HG03521 (cell line): ENCODE measurements at regions not wholly inside any gene's neighbourhood (a gene's known extent, or its start where the extent isn't known, plus 50 kb on each side); places are given as distances from the start of the nearest gene placed in this dataset.
"Not testable (repeated sequence)": the region's sequence is repeated elsewhere in the genome, so short reads cannot be mapped to it uniquely, and the experiment has no call there.

Source experiments
- ATAC-seq: cut with Tn5 transposase; IDR thresholded peaks from one replicate; pipeline ENCODE4 v1.9.1; 2021; ENCODE audit warnings: mild to moderate bottlenecking, moderate library complexity; ENCODE audit not compliant: unreplicated experiment

GRCh38 chrX:122625821-122626220, 558.3 kb upstream of the GRIA3 start:
- ATAC-seq: no peak

GRCh38 chrX:122626871-122627270, 557.2 kb upstream of the GRIA3 start:
- no peak for ATAC-seq

GRCh38 chrX:122641136-122641535, 542.9 kb upstream of the GRIA3 start:
- no peak for ATAC-seq

GRCh38 chrX:122641826-122642225, 542.3 kb upstream of the GRIA3 start:
- no peak for ATAC-seq

- ATAC-seq: not testable (repeated sequence)
These were observed 528.8 kb upstream of the GRIA3 start for GRCh38 chrX:122655256-122655655.

- no peak for ATAC-seq
These were observed 517.5 kb upstream of the GRIA3 start for GRCh38 chrX:122666601-122667000.

- no peak for ATAC-seq
These were observed 516.4 kb upstream of the GRIA3 start for GRCh38 chrX:122667667-122668066.

- no peak for ATAC-seq
These were observed 480.3 kb upstream of the GRIA3 start for GRCh38 chrX:122703762-122704161.

GRCh38 chrX:122739770-122740169, 444.3 kb upstream of the GRIA3 start:
- no peak for ATAC-seq

- ATAC-seq: no peak
These were observed 413.5 kb upstream of the GRIA3 start for GRCh38 chrX:122770581-122770980.

- no peak for ATAC-seq
These were observed 412.1 kb upstream of the GRIA3 start for GRCh38 chrX:122771933-122772332.

GRCh38 chrX:122777766-122778165, 406.3 kb upstream of the GRIA3 start:
- no peak for ATAC-seq

- no peak for ATAC-seq
These were observed 400.2 kb upstream of the GRIA3 start for GRCh38 chrX:122783918-122784317.

- ATAC-seq: no peak
These were observed 396.8 kb upstream of the GRIA3 start for GRCh38 chrX:122787231-122787630.

GRCh38 chrX:122788216-122788615, 395.9 kb upstream of the GRIA3 start:
- ATAC-seq: no peak

- ATAC-seq: no peak
These were observed 393.5 kb upstream of the GRIA3 start for GRCh38 chrX:122790376-122791095.

- no peak for ATAC-seq
These were observed 370.2 kb upstream of the GRIA3 start for GRCh38 chrX:122813876-122814275.

GRCh38 chrX:122816288-122816687, 367.8 kb upstream of the GRIA3 start:
- no peak for ATAC-seq

- no peak for ATAC-seq
These were observed 366.6 kb upstream of the GRIA3 start for GRCh38 chrX:122817321-122817955.

GRCh38 chrX:122818068-122818467, 366.0 kb upstream of the GRIA3 start:
- ATAC-seq: no peak

- ATAC-seq: no peak
These were observed 350.8 kb upstream of the GRIA3 start for GRCh38 chrX:122833230-122833629.

- ATAC-seq: no peak
These were observed 348.2 kb upstream of the GRIA3 start for GRCh38 chrX:122835886-122836285.

- ATAC-seq: no peak
These were observed 333.8 kb upstream of the GRIA3 start for GRCh38 chrX:122850326-122850725.
